Endodermal cell (in vitro differentiated cells): ENCODE measurements at regions not wholly inside any gene's neighbourhood (a gene's known extent, or its start where the extent isn't known, plus 50 kb on each side); places are given as distances from the start of the nearest gene placed in this dataset.

Experiments used
- DNase-seq: peaks from one replicate; pipeline ENCODE4 v3.0.0-alpha.2; 2017
- H3K27ac ChIP-seq: 2 replicates; pipeline ENCODE4 v1.5.1; 2013; ENCODE audit warnings: mild to moderate bottlenecking, low read depth, low read length, moderate library complexity
- H3K27me3 ChIP-seq: 2 replicates; pipeline ENCODE4 v1.6.1; 2013; ENCODE audit warnings: mild to moderate bottlenecking, low read length, moderate library complexity; ENCODE audit not compliant: insufficient read depth, control insufficient read depth, poor library complexity, severe bottlenecking
- H3K36me3 ChIP-seq: 2 replicates; pipeline ENCODE4 v1.7.0; 2013; ENCODE audit warnings: mild to moderate bottlenecking, low read length, moderate library complexity; ENCODE audit not compliant: control insufficient read depth, insufficient read depth
- H3K4me1 ChIP-seq: one replicate; pipeline ENCODE4 v1.7.0; 2013; ENCODE audit warnings: low read length; ENCODE audit not compliant: control insufficient read depth, insufficient read depth
- H3K4me3 ChIP-seq: 2 replicates; pipeline ENCODE4 v1.5.1; 2013; ENCODE audit warnings: mild to moderate bottlenecking, low read length, moderate library complexity
- H3K9ac ChIP-seq: 2 replicates; pipeline ENCODE4 v1.6.1; 2013; ENCODE audit warnings: mild to moderate bottlenecking, low read length, moderate library complexity; ENCODE audit not compliant: poor library complexity, severe bottlenecking; ENCODE audit errors: extremely low read depth
- H3K9me3 ChIP-seq: 2 replicates; pipeline ENCODE4 v1.6.1; 2013; ENCODE audit warnings: mild to moderate bottlenecking, low read length, moderate library complexity; ENCODE audit not compliant: control insufficient read depth
- H3K27ac Mint-ChIP-seq: 2 replicates; pipeline ENCODE4 v1.8.0; 2020; ENCODE audit warnings: mixed read lengths
- H3K27me3 Mint-ChIP-seq: 2 replicates; pipeline ENCODE4 v1.8.0; 2021; ENCODE audit warnings: mild to moderate bottlenecking, mixed read lengths; ENCODE audit not compliant: insufficient read depth
- H3K36me3 Mint-ChIP-seq: 2 replicates; pipeline ENCODE4 v1.8.0; 2020; ENCODE audit warnings: low read depth, mixed read lengths
- H3K4me1 Mint-ChIP-seq: 2 replicates; pipeline ENCODE4 v1.8.0; 2020; ENCODE audit warnings: mixed read lengths
- H3K4me3 Mint-ChIP-seq: 2 replicates; pipeline ENCODE4 v1.8.0; 2020; ENCODE audit warnings: mild to moderate bottlenecking, moderate library complexity, mixed read lengths
- H3K9me3 Mint-ChIP-seq: 2 replicates; pipeline ENCODE4 v1.8.0; 2020; ENCODE audit warnings: mild to moderate bottlenecking, mixed read lengths
- WGBS, 2 experiments: methylation state at CpG; one replicate each; pipeline versions ENCODE4 v1.1.5 to v1.1.7; 2013; ENCODE audit warnings: missing lambda C conversion rate in 2 of 2, mixed read lengths in 1 of 2; ENCODE audit not compliant: insufficient coverage in 1 of 2, insufficient read length in 1 of 2; 5-methylcytosine and 5-hydroxymethylcytosine counted together
- TF ChIP-seq, protein P1 (sequence below): fragments of 200-600 bp; sonication (generic); conservative IDR thresholded peaks from 2 replicates; pipeline ENCODE4 v1.5.0; 2021; ENCODE audit warnings: antibody characterized with exemption, mild to moderate bottlenecking

DNA sequence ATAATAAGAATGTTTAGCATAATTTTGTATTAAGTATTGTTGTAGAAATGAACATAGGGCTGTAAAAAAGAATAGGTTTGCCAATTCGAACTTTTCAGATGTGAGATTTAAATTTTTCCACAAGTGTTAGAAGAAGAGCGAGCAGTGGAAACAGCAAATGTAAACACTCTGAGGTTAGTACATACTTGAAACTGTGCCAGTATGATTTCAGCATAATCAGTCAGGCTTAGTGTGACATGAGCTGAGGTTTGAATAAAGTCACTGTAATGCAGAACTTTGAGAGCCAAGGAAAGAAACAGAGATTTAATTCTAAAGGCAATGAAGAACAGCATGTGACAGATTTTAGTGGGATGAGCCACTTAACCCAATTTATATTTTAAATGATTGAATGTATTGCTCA is 2166.4 kb downstream of the PCDH9 start:
- no peaks in the 10 kb centered on the region for H3K9me3 Mint-ChIP-seq
- no peak overlapping the region for H3K27ac ChIP-seq
- no peaks in the 10 kb centered on the region for H3K27me3 ChIP-seq
- H3K36me3 ChIP-seq: no peaks in the 10 kb centered on the region
- WGBS, 2 experiments: 89 to 92% methylated on average over 2 of the region's 2 CpGs
- H3K4me1 ChIP-seq: no peaks in the 10 kb centered on the region
- no peak overlapping the region for H3K27ac Mint-ChIP-seq
- no peaks in the 10 kb centered on the region for H3K27me3 Mint-ChIP-seq
- no peak overlapping the region for H3K4me3 Mint-ChIP-seq
- no peaks in the 10 kb centered on the region for H3K36me3 Mint-ChIP-seq
- no peaks in the 10 kb centered on the region for H3K4me1 Mint-ChIP-seq
- TF ChIP-seq, protein P1, sequence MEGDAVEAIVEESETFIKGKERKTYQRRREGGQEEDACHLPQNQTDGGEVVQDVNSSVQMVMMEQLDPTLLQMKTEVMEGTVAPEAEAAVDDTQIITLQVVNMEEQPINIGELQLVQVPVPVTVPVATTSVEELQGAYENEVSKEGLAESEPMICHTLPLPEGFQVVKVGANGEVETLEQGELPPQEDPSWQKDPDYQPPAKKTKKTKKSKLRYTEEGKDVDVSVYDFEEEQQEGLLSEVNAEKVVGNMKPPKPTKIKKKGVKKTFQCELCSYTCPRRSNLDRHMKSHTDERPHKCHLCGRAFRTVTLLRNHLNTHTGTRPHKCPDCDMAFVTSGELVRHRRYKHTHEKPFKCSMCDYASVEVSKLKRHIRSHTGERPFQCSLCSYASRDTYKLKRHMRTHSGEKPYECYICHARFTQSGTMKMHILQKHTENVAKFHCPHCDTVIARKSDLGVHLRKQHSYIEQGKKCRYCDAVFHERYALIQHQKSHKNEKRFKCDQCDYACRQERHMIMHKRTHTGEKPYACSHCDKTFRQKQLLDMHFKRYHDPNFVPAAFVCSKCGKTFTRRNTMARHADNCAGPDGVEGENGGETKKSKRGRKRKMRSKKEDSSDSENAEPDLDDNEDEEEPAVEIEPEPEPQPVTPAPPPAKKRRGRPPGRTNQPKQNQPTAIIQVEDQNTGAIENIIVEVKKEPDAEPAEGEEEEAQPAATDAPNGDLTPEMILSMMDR: no peak
- no peak overlapping the region for H3K9ac ChIP-seq
- no peaks in the 10 kb centered on the region for H3K9me3 ChIP-seq
- DNase-seq: no peak
- no peak overlapping the region for H3K4me3 ChIP-seq

DNA sequence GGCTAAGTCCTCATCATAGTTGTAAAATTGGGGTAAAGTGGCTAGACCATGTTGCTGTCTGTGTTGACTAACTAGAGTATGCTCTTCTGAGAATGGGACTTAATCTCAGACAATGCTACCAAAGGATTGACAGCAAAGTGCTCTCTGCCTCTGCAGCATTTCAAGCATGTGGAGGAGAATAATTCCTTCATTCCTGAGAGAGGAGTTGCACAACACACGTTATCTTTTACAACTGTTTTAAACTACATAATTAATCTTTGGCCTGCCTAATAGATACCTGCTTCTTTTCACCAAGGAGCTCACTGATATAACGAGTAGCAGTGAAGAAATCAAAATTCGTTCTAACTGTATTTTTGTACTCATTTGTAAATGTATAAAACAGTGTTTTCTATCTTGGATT is 2172.2 kb downstream of the PCDH9 start:
- no peak overlapping the region for H3K27ac Mint-ChIP-seq
- WGBS, 2 experiments: 81% methylated on average over 3 of the region's 3 CpGs; no CpG with 5 or more reads in 1 of the 2 experiments

DNA sequence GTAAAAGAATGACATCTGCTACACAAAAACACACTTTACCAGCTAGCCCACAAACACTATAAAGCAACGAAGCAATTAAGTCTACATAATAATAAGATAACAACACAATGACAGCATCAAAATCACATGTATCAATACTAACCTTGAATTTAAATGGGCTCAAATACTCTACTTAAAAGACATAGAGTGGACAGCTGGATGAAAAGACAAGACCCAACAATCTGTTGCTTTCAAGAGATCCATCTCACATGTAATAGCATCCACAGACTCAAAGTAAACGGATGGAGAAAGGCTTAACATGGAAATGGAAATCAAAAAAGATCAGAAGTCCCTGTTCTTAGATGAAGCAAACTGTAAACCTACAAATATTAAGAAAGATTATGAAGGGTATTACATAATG is 2175.9 kb downstream of the PCDH9 start:
- Histone ChIP-seq H3K4me3 (no peak overlapping the region), H3K27ac (no peak overlapping the region), H3K4me1 (no peaks in the 10 kb centered on the region), H3K9me3 (no peaks in the 10 kb centered on the region), H3K36me3 (no peaks in the 10 kb centered on the region), H3K27me3 (no peaks in the 10 kb centered on the region), H3K9ac (no peak overlapping the region)
- H3K4me3 Mint-ChIP-seq: no peak overlapping the region
- H3K27me3 Mint-ChIP-seq: no peaks in the 10 kb centered on the region
- no peak for DNase-seq
- no peaks in the 10 kb centered on the region for H3K4me1 Mint-ChIP-seq
- no peaks in the 10 kb centered on the region for H3K36me3 Mint-ChIP-seq
- TF ChIP-seq, protein P1: no peak
- H3K27ac Mint-ChIP-seq: no peak overlapping the region
- WGBS, 2 experiments: 80 to 84% methylated on average over 1 to 2 of the region's 2 CpGs
- no peaks in the 10 kb centered on the region for H3K9me3 Mint-ChIP-seq

More for the DNA sequence above, 2172.2 kb downstream of the PCDH9 start:
- H3K9me3 Mint-ChIP-seq: no peaks in the 10 kb centered on the region
- no peaks in the 10 kb centered on the region for H3K4me1 ChIP-seq
- no peaks in the 10 kb centered on the region for H3K27me3 Mint-ChIP-seq
- TF ChIP-seq, protein P1: no peak
- H3K36me3 ChIP-seq: no peaks in the 10 kb centered on the region
- H3K4me3 Mint-ChIP-seq: no peak overlapping the region
- no peaks in the 10 kb centered on the region for H3K36me3 Mint-ChIP-seq
- H3K4me1 Mint-ChIP-seq: no peaks in the 10 kb centered on the region
- no peak overlapping the region for H3K9ac ChIP-seq
- no peak overlapping the region for H3K4me3 ChIP-seq
- no peak for DNase-seq
- H3K27me3 ChIP-seq: no peaks in the 10 kb centered on the region
- no peak overlapping the region for H3K27ac ChIP-seq
- H3K9me3 ChIP-seq: no peaks in the 10 kb centered on the region
